ENCODE measurements at regions not wholly inside any gene's neighbourhood (a gene's known extent, or its start where the extent isn't known, plus 50 kb on each side); places are given as distances from the start of the nearest gene placed in this dataset.

DNA sequence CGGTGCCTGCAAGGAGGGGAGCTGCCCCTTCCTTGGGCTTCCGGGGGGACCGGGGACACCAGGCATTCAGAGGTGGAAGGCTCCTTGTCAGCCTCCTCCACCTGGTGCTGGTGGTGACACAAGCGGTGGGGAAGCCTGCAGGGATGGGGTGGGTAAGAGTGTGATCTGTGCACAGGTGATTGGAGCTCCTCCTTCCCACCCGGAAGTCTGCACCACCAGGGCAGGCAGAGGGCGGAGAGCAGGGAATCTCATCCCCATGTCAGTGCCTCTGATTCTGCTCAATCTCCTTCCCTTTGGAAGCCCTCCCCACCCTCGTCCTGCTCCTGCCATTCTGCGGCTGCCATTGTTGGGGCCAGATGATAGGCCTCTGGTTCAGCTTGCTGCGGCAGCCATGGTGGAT is 238.1 kb upstream of the CRY1 start:
- Histone ChIP-seq H3K27me3 (ENCODE audit: insufficient read depth) (no peaks in the 10 kb centered on the region), H3K9me2 (ENCODE audit: insufficient read depth) (peaks cover 9% of the 10 kb centered on the region; the same call in 1 of the 2 replicates), H3K4me1 (ENCODE audit: insufficient read depth) (no peaks in the 10 kb centered on the region), H3K4me2 (no peak overlapping the region), H3K36me3 (ENCODE audit: insufficient read depth) (no peaks in the 10 kb centered on the region), H4K20me1 (replicated peaks; ENCODE audit: insufficient read depth) (no peaks in the 10 kb centered on the region), H3F3A (replicated peaks; ENCODE audit: low read depth) (no peaks in the 10 kb centered on the region), H3K79me2 (replicated peaks; ENCODE audit: insufficient read depth) (no peaks in the 10 kb centered on the region), H3K4me3 (no peak overlapping the region), H2AFZ (no peak overlapping the region), H3K27ac (ENCODE audit: low read depth) (no peak overlapping the region)
- Mint-ChIP-seq H3K36me3 (ENCODE audit: low read depth) (no peaks in the 10 kb centered on the region; the same call in 2 of the 3 replicates), H3K4me1 (peaks cover 11% of the 10 kb centered on the region; the same call in 2 of the 3 replicates), H3K27ac (no peak overlapping the region), H3K9me3 (no peaks in the 10 kb centered on the region), H3K27me3 (ENCODE audit: insufficient read depth, low read depth, poor library complexity) (no peaks in the 10 kb centered on the region), H3K4me3 (no peak overlapping the region)
- no peak for TF ChIP-seq ZNF114 (CRISPR knock-in tag; IDR thresholded peaks at IDR 0.05)
- no peak for TF ChIP-seq EZH2phosphoT487 (IDR thresholded peaks at IDR 0.05; ENCODE audit: unreplicated experiment)
- no peak for TF ChIP-seq STAT1 (IDR thresholded peaks at IDR 0.05; ENCODE audit: unreplicated experiment)
- TF ChIP-seq, protein P1, sequence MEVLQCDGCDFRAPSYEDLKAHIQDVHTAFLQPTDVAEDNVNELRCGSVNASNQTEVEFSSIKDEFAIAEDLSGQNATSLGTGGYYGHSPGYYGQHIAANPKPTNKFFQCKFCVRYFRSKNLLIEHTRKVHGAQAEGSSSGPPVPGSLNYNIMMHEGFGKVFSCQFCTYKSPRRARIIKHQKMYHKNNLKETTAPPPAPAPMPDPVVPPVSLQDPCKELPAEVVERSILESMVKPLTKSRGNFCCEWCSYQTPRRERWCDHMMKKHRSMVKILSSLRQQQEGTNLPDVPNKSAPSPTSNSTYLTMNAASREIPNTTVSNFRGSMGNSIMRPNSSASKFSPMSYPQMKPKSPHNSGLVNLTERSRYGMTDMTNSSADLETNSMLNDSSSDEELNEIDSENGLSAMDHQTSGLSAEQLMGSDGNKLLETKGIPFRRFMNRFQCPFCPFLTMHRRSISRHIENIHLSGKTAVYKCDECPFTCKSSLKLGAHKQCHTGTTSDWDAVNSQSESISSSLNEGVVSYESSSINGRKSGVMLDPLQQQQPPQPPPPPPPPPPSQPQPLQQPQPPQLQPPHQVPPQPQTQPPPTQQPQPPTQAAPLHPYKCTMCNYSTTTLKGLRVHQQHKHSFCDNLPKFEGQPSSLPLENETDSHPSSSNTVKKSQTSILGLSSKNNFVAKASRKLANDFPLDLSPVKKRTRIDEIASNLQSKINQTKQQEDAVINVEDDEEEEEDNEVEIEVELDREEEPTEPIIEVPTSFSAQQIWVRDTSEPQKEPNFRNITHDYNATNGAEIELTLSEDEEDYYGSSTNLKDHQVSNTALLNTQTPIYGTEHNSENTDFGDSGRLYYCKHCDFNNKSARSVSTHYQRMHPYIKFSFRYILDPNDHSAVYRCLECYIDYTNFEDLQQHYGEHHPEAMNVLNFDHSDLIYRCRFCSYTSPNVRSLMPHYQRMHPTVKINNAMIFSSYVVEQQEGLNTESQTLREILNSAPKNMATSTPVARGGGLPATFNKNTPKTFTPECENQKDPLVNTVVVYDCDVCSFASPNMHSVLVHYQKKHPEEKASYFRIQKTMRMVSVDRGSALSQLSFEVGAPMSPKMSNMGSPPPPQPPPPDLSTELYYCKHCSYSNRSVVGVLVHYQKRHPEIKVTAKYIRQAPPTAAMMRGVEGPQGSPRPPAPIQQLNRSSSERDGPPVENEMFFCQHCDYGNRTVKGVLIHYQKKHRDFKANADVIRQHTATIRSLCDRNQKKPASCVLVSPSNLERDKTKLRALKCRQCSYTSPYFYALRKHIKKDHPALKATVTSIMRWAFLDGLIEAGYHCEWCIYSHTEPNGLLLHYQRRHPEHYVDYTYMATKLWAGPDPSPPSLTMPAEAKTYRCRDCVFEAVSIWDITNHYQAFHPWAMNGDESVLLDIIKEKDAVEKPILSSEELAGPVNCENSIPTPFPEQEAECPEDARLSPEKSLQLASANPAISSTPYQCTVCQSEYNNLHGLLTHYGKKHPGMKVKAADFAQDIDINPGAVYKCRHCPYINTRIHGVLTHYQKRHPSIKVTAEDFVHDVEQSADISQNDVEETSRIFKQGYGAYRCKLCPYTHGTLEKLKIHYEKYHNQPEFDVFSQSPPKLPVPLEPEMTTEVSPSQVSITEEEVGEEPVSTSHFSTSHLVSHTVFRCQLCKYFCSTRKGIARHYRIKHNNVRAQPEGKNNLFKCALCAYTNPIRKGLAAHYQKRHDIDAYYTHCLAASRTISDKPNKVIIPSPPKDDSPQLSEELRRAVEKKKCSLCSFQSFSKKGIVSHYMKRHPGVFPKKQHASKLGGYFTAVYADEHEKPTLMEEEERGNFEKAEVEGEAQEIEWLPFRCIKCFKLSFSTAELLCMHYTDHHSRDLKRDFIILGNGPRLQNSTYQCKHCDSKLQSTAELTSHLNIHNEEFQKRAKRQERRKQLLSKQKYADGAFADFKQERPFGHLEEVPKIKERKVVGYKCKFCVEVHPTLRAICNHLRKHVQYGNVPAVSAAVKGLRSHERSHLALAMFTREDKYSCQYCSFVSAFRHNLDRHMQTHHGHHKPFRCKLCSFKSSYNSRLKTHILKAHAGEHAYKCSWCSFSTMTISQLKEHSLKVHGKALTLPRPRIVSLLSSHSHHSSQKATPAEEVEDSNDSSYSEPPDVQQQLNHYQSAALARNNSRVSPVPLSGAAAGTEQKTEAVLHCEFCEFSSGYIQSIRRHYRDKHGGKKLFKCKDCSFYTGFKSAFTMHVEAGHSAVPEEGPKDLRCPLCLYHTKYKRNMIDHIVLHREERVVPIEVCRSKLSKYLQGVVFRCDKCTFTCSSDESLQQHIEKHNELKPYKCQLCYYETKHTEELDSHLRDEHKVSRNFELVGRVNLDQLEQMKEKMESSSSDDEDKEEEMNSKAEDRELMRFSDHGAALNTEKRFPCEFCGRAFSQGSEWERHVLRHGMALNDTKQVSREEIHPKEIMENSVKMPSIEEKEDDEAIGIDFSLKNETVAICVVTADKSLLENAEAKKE (CRISPR knock-in tag; IDR thresholded peaks at IDR 0.05): no peak
- no peak for TF ChIP-seq POLR2AphosphoS5 (IDR thresholded peaks at IDR 0.05; ENCODE audit: low read depth)
- TF ChIP-seq, protein P2, sequence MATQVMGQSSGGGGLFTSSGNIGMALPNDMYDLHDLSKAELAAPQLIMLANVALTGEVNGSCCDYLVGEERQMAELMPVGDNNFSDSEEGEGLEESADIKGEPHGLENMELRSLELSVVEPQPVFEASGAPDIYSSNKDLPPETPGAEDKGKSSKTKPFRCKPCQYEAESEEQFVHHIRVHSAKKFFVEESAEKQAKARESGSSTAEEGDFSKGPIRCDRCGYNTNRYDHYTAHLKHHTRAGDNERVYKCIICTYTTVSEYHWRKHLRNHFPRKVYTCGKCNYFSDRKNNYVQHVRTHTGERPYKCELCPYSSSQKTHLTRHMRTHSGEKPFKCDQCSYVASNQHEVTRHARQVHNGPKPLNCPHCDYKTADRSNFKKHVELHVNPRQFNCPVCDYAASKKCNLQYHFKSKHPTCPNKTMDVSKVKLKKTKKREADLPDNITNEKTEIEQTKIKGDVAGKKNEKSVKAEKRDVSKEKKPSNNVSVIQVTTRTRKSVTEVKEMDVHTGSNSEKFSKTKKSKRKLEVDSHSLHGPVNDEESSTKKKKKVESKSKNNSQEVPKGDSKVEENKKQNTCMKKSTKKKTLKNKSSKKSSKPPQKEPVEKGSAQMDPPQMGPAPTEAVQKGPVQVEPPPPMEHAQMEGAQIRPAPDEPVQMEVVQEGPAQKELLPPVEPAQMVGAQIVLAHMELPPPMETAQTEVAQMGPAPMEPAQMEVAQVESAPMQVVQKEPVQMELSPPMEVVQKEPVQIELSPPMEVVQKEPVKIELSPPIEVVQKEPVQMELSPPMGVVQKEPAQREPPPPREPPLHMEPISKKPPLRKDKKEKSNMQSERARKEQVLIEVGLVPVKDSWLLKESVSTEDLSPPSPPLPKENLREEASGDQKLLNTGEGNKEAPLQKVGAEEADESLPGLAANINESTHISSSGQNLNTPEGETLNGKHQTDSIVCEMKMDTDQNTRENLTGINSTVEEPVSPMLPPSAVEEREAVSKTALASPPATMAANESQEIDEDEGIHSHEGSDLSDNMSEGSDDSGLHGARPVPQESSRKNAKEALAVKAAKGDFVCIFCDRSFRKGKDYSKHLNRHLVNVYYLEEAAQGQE (IDR thresholded peaks at IDR 0.05; ENCODE audit: unreplicated experiment): no peak
- no peak for TF ChIP-seq JUNB (IDR thresholded peaks at IDR 0.05; ENCODE audit: unreplicated experiment)
- TF ChIP-seq ZNF331 (CRISPR knock-in tag; IDR thresholded peaks at IDR 0.05; ENCODE audit: low read depth): no peak
- TF ChIP-seq EZH2 (IDR thresholded peaks at IDR 0.05; ENCODE audit: low read depth, unreplicated experiment): no peak
- TF ChIP-seq, protein P3, sequence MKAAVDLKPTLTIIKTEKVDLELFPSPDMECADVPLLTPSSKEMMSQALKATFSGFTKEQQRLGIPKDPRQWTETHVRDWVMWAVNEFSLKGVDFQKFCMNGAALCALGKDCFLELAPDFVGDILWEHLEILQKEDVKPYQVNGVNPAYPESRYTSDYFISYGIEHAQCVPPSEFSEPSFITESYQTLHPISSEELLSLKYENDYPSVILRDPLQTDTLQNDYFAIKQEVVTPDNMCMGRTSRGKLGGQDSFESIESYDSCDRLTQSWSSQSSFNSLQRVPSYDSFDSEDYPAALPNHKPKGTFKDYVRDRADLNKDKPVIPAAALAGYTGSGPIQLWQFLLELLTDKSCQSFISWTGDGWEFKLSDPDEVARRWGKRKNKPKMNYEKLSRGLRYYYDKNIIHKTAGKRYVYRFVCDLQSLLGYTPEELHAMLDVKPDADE (IDR thresholded peaks at IDR 0.05): no peak
- peak; percentile 56 for ATAC-seq
- DNase-seq (ENCODE audit: low spot score): no peak

All from GM23338 (cell line).